ENCODE measurements at regions not wholly inside any gene's neighbourhood (a gene's known extent, or its start where the extent isn't known, plus 50 kb on each side); places are given as distances from the start of the nearest gene placed in this dataset.

GRCh38 chr10:86580521-86580891 lies 58.9 kb upstream of the WAPL start:
- TF ChIP-seq, protein P1, sequence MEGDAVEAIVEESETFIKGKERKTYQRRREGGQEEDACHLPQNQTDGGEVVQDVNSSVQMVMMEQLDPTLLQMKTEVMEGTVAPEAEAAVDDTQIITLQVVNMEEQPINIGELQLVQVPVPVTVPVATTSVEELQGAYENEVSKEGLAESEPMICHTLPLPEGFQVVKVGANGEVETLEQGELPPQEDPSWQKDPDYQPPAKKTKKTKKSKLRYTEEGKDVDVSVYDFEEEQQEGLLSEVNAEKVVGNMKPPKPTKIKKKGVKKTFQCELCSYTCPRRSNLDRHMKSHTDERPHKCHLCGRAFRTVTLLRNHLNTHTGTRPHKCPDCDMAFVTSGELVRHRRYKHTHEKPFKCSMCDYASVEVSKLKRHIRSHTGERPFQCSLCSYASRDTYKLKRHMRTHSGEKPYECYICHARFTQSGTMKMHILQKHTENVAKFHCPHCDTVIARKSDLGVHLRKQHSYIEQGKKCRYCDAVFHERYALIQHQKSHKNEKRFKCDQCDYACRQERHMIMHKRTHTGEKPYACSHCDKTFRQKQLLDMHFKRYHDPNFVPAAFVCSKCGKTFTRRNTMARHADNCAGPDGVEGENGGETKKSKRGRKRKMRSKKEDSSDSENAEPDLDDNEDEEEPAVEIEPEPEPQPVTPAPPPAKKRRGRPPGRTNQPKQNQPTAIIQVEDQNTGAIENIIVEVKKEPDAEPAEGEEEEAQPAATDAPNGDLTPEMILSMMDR (IDR thresholded peaks at IDR 0.05) = no peak
- TF ChIP-seq EZH2 (IDR thresholded peaks at IDR 0.05) = no peak
